ENCODE measurements at regions not wholly inside any gene's neighbourhood (a gene's known extent, or its start where the extent isn't known, plus 50 kb on each side); places are given as distances from the start of the nearest gene placed in this dataset.

- TF ChIP-seq SALL2 (tag by site-specific recombination; IDR thresholded peaks at IDR 0.05; ENCODE audit: borderline replicate concordance) (no peak), ZBTB1 (tag by site-specific recombination; IDR thresholded peaks at IDR 0.05) (no peak), ZNF214 (tag by site-specific recombination; IDR thresholded peaks at IDR 0.05; ENCODE audit: borderline replicate concordance) (no peak), ZNF37A (tag by site-specific recombination; IDR thresholded peaks at IDR 0.05) (no peak), TCF7L2 (IDR thresholded peaks at IDR 0.05; ENCODE audit: borderline replicate concordance, low read depth, low read length) (no peak), ZNF121 (tag by site-specific recombination; IDR thresholded peaks at IDR 0.05) (no peak), SP2 (tag by site-specific recombination; IDR thresholded peaks at IDR 0.05) (no peak), ZNF555 (tag by site-specific recombination; conservative IDR thresholded peaks at IDR 0.05) (no peak), ZNF292 (tag by site-specific recombination; IDR thresholded peaks at IDR 0.05; ENCODE audit: borderline replicate concordance, low read depth) (no peak)
- TF ChIP-seq, protein P1, sequence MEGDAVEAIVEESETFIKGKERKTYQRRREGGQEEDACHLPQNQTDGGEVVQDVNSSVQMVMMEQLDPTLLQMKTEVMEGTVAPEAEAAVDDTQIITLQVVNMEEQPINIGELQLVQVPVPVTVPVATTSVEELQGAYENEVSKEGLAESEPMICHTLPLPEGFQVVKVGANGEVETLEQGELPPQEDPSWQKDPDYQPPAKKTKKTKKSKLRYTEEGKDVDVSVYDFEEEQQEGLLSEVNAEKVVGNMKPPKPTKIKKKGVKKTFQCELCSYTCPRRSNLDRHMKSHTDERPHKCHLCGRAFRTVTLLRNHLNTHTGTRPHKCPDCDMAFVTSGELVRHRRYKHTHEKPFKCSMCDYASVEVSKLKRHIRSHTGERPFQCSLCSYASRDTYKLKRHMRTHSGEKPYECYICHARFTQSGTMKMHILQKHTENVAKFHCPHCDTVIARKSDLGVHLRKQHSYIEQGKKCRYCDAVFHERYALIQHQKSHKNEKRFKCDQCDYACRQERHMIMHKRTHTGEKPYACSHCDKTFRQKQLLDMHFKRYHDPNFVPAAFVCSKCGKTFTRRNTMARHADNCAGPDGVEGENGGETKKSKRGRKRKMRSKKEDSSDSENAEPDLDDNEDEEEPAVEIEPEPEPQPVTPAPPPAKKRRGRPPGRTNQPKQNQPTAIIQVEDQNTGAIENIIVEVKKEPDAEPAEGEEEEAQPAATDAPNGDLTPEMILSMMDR (tag by site-specific recombination; IDR thresholded peaks at IDR 0.05), result no peak
- TF ChIP-seq, protein P2, sequence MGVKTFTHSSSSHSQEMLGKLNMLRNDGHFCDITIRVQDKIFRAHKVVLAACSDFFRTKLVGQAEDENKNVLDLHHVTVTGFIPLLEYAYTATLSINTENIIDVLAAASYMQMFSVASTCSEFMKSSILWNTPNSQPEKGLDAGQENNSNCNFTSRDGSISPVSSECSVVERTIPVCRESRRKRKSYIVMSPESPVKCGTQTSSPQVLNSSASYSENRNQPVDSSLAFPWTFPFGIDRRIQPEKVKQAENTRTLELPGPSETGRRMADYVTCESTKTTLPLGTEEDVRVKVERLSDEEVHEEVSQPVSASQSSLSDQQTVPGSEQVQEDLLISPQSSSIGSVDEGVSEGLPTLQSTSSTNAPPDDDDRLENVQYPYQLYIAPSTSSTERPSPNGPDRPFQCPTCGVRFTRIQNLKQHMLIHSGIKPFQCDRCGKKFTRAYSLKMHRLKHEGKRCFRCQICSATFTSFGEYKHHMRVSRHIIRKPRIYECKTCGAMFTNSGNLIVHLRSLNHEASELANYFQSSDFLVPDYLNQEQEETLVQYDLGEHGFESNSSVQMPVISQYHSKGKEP (tag by site-specific recombination; IDR thresholded peaks at IDR 0.05), result no peak
- TF ChIP-seq, protein P3, sequence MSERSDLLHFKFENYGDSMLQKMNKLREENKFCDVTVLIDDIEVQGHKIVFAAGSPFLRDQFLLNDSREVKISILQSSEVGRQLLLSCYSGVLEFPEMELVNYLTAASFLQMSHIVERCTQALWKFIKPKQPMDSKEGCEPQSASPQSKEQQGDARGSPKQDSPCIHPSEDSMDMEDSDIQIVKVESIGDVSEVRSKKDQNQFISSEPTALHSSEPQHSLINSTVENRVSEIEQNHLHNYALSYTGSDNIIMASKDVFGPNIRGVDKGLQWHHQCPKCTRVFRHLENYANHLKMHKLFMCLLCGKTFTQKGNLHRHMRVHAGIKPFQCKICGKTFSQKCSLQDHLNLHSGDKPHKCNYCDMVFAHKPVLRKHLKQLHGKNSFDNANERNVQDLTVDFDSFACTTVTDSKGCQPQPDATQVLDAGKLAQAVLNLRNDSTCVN (tag by site-specific recombination; optimal IDR thresholded peaks at IDR 0.05), result no peak
- TF ChIP-seq, protein P4, sequence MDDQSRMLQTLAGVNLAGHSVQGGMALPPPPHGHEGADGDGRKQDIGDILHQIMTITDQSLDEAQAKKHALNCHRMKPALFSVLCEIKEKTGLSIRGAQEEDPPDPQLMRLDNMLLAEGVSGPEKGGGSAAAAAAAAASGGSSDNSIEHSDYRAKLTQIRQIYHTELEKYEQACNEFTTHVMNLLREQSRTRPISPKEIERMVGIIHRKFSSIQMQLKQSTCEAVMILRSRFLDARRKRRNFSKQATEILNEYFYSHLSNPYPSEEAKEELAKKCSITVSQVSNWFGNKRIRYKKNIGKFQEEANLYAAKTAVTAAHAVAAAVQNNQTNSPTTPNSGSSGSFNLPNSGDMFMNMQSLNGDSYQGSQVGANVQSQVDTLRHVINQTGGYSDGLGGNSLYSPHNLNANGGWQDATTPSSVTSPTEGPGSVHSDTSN (CRISPR knock-in tag; IDR thresholded peaks at IDR 0.05), result no peak
These were observed 304.2 kb downstream of the COG6 start for GRCh38 chr13:39959497-39960144.
